HG03460 (cell line): ENCODE measurements at regions not wholly inside any gene's neighbourhood (a gene's known extent, or its start where the extent isn't known, plus 50 kb on each side); places are given as distances from the start of the nearest gene placed in this dataset.
"Not testable (repeated sequence)": the region's sequence is repeated elsewhere in the genome, so short reads cannot be mapped to it uniquely, and the experiment has no call there.

Experiments used
- ATAC-seq: cut with Tn5 transposase; IDR thresholded peaks from one replicate; pipeline ENCODE4 v1.9.1; 2021; ENCODE audit not compliant: unreplicated experiment

DNA sequence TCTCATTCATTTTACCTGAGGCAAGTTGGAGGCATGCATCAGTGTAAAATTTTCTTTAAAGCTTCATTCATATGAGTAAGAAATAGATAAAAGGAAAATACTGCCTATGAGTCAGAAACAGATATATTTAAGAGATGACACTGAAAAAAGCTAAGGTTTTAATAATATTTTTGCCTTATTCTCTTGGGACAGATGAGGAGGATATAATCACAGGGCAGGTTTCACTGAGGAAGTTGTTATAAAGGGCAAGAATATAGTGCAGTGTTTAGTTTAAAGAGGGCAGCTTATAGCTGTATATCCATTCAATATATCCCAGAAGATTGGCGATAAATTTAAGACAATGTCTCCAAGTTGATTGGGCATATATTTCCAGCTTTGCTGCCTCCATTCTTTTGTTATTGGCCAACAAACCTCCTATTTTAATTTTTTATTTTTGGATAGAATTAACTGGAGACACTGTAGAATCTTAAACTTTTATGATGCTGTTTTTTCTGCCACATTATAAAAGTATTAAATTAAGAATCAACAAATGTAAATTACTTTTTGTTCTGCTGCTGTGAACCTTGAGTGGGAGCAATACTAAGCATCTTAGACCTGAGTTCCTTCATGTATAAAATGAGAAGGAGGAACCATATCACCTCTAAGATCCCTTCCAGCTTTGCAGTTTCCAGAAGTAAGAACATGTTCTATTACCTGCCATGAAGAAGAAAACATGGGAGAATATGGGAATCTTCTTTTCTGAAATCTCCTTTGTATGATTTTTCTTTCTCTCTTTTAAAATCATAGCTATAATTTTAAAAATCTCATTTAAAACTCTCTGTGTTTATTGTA lies 171.6 kb downstream of the S1PR1 start:
- ATAC-seq = peak; percentile 21

- ATAC-seq = no peak
These were observed 172.3 kb downstream of the S1PR1 start for GRCh38 chr1:101409102-101409501.

- peak; percentile 49 for ATAC-seq
These were observed 173.4 kb downstream of the S1PR1 start for GRCh38 chr1:101410048-101410878.

GRCh38 chr1:101420406-101420805 lies 183.6 kb downstream of the S1PR1 start:
- no peak for ATAC-seq

DNA sequence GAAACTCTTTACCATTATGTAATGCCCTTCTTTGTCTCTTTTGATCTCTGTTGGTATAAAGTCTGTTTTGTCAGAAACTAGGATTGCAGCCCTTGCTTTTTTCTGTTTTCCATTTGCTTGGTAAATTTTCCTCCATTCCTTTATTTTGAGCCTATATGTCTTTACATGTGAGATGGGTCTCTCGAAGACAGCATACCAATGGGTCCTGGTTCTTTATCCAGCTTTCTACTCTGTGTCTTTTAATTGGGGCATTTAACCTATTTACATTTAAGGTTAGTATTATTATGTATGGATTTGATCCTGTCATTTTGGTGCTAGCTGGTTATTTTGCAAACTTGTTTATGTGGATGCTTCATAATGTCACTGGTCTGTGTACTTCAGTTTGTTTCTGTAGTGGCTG lies 191.3 kb downstream of the S1PR1 start:
- not testable (repeated sequence) for ATAC-seq

- no peak for ATAC-seq
These were observed 191.7 kb downstream of the S1PR1 start for GRCh38 chr1:101428562-101428961.

GRCh38 chr1:101431956-101432510 lies 195.2 kb downstream of the S1PR1 start:
- peak; percentile 38 for ATAC-seq

- ATAC-seq = peak; percentile 60
These were observed 199.2 kb downstream of the S1PR1 start for GRCh38 chr1:101435831-101436511.

DNA sequence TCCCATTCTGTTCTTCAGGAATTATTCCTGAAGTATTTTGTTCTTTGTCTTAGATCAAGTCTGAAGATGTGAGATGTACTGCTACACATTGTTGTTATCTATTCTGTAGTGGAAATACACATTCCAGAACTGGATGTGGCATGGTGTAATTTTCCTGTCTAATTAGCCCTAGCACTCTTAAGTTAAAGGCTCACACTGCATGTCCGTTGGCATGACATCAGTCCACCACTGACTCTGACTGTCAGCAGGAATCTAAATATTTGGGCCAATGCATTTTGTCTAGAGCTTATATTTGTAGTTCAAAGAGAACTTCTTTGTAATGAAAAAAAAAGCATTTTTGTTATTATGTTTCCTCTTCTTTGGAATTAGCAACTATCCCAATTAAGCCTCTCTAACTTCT lies 201.0 kb downstream of the S1PR1 start:
- no peak for ATAC-seq

GRCh38 chr1:101438359-101438758 lies 201.5 kb downstream of the S1PR1 start:
- peak; percentile 40 for ATAC-seq

DNA sequence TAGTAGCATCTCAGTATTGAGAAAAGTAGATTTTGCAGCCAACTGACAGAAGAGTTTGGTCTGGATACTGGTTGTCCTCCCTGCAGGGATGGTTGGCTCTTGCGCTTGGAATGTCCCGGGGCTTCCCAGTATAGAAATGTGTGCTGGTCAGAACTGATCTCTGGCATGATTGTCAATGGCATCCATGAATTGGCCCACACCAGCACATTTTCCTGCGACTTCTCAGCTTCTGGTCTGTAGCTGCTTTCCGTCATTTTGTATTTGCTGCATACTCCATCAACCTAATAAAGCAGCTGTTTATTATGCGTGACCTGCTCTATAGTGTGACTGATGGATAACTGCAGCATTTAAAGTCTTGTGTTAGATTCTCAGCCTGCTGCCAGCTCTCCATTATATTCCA lies 203.7 kb downstream of the S1PR1 start:
- ATAC-seq = no peak

- ATAC-seq = peak; percentile 48
These were observed 207.6 kb downstream of the S1PR1 start for GRCh38 chr1:101444381-101444780.

DNA sequence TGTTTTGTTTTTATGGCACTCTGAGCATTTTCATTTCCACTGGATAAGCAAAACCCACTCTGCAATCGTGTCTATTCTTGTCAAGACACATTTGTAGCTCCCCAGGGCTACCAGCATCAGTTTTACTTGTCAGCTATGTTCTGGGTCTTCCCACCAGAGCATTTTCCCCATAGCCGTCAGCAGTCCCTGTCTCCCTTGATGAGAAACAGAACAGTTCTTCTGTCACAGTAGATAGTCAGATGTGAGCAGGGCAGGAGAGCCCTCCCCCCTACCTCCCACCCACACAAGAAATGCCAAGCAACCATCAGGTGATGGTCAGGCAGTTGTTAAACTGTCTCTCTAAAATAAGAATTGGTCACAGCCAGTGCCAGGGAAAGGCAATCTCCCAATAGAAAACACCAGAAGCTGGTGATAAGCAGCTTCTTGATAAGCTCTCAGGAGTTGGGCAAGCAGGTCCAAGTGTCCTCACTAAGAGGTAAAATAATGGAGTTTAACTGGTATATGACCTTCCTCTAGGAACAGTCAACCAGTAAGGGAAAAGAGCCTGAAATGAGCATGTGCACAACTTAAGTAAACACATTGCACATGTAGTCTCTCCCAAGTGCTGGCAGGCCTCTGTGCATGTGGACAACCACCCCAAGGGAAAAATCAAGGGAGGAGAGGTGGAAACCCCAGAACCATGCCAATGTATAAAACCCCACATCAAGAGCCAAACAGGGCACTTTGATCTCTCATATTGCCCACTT lies 208.2 kb downstream of the S1PR1 start:
- no peak for ATAC-seq

DNA sequence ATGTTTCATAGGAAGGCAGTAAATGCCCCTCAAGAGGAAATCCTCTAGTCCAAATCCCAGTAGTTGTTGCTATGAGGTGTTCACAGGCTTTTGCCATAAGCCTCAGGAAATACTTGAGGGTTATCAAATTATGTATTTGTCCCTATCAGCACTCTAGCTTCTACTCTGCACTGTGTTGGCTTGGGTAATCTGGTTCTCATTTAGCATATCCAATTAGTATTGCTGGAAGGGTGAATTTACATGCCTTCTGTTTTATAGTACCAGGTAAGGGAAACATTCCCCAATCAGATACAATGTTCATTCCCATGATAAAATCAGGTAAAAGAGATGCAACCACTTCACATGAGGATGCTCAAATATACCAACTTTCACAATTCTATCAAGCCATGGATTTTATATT lies 211.2 kb downstream of the S1PR1 start:
- ATAC-seq = no peak

DNA sequence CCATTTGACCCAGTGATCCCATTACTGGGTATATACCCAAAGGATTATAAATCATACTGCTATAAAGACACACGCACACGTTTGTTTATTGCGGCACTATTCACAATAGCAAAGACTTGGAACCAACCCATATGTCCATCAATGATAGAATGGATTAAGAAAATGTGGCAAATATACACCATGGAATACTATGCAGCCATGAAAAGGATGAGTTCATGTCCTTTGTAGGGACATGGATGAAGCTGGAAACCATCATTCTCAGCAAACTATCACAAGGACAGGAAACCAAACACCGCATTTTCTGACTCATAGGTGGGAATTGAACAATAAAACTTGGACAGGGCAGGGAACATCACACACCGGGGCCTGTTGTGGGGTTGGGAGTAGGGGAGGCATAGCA lies 213.9 kb downstream of the S1PR1 start:
- not testable (repeated sequence) for ATAC-seq

GRCh38 chr1:101451888-101452287 lies 215.1 kb downstream of the S1PR1 start:
- ATAC-seq = peak; percentile 54

DNA sequence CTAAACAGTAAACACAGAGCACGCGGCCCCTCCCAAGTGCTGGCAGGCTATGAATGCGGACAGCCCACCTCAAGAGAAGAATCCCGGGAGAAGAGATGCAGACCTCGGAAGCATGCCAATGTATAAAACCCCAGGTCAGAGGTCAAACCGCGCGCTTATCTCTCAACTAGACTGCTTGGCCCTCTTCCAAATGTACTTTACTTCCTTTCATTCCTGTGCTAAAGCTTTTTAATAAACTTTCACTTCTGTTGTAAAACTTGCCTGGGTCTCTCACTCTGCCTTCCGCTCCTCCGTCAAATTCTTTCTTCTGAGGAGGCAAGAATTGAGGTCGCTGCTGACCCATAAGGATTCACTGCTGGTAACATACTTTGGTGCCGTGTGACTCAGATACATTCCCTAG lies 216.0 kb downstream of the S1PR1 start:
- ATAC-seq = no peak

- ATAC-seq = peak; percentile 73
These were observed 217.0 kb downstream of the S1PR1 start for GRCh38 chr1:101453844-101454243.

DNA sequence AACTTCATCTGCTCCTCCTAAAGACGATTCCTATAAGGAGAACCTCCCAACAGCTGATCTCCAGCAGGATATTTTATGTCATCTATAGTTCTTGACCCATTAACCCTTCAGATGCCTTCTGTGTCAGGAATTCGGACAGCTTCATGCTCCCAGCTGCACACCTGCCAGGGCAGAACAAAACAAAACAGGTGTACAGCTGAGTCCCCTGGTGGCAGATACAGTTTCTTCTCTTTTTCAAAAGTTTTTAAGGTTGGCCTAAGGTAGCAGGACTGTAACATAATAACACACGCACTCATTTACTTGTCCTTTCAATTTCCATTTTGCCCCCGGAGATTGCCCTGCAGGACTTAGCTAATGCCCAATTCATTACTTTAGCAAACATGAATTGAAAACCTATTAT lies 218.3 kb downstream of the S1PR1 start:
- ATAC-seq = no peak

DNA sequence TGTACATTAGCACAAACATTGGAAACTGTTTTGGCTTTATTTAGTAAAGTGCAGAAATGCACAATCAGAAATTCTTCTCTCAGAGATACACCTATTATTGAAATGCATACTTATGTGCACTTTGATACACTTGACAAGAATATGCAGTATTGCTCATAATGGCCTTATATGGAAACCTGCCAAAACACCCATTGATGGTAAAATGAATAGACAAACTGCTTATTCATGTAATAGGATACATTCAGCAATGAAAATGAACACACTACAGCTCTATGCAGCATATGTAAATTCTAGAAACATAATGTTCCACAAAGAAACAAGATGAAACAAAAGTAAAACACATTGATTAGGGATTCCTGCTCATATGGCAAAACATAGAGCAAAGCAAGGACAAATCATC lies 223.9 kb downstream of the S1PR1 start:
- no peak for ATAC-seq

DNA sequence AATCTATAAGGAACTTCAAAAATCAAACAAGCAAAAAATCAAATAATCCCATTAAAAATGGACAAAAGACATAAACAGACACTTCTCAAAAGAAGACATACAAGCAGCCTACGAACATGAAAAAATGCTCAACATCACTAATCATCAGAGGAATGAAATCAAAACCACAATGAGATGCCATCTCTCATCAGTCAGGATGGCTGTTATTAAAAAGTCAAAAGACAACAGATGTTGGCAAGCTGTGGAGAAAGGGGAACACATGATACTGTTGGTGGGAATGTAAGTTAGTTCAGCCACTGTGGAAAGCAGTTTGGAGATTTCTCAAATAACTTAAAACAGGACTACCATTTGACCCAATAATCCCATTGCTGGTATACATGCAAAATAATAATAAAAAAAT lies 226.4 kb downstream of the S1PR1 start:
- ATAC-seq = no peak
